GM10266 (cell line): ENCODE measurements at regions not wholly inside any gene's neighbourhood (a gene's known extent, or its start where the extent isn't known, plus 50 kb on each side); places are given as distances from the start of the nearest gene placed in this dataset.

Experiments
- DNase-seq: peaks from one replicate; pipeline ENCODE4 v3.0.0; 2012; ENCODE audit errors: extremely low spot score
- CTCF ChIP-seq: IDR thresholded peaks from 2 replicates; pipeline ENCODE4 v1.5.1; 2012; ENCODE audit warnings: mild to moderate bottlenecking, low read depth; ENCODE audit not compliant: control insufficient read depth, insufficient read depth; ENCODE audit errors: missing control alignments

- no peak for TF ChIP-seq CTCF
- no peak for DNase-seq
Observed at GRCh38 chr5:87061046-87061445, 206.6 kb upstream of the RASA1 start.

DNA sequence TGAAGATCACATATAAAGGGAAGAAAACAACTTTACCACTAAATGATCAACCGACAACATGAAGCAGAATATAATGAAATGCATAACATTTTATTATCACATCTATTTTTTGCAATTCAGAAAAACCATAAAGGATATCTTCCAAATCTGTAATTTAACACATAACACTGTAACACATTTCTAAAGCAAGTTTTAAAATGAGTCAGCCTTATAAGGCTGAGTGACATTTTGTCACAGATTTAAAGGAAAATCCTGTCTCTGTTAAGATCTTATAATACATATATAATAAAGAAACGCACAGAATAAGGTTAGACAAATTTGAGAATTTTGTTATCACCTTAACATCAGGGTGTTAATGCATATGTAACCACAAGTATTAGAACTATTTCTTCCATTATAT is 198.4 kb upstream of the RASA1 start:
- no peak for TF ChIP-seq CTCF
- DNase-seq = no peak

DNA sequence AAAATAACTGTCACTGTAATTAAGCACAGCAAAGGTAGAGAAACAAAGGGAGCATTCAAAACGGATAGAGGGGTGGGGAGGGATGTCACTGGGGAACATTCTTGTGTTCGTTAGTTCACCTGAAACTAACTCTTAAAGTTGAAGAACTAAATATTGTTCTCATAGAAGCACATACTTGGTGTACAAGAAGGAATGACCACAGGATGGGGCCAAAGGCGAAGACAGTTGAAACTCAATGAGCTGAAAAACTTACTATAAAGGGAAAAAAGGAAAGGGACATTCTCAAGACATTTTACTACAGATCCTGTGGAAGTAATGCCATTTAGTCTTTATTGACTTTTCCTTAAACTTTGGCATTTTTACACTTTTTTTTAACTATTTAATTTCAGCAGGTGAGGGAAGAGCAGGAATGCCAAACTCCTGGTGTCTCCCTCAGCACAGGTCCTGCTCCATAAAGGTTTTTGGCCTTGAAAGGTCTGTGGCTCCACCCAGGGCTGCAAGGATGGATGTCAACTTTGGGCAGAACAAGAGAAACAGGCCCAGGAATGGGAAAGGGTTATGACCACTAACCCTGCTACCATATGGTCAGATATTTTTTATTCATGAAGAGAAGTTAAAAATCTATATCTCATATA is 197.6 kb upstream of the RASA1 start:
- peak; percentile 50 for DNase-seq

DNA sequence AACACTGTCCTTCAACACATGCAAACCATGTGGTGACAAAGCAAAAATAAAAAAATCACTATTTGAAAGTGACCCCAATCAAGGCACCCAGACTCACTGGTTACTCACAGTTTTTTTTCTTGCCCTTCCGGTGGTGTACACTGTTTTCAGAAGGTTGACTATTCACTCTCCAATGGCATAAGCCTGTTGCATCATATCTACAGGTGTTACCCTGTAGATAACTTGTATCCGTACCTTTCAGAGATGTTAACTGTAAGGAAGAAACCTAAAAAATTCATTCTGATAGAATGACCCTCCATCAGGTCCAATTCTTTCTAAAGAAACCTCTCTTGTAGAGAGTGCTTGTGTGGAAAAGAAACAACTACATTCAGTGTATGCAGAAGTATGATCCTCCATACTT is 193.6 kb upstream of the RASA1 start:
- TF ChIP-seq CTCF = no peak
- DNase-seq = no peak

More for the DNA sequence above, 197.6 kb upstream of the RASA1 start:
- TF ChIP-seq CTCF = peak; percentile 63

DNA sequence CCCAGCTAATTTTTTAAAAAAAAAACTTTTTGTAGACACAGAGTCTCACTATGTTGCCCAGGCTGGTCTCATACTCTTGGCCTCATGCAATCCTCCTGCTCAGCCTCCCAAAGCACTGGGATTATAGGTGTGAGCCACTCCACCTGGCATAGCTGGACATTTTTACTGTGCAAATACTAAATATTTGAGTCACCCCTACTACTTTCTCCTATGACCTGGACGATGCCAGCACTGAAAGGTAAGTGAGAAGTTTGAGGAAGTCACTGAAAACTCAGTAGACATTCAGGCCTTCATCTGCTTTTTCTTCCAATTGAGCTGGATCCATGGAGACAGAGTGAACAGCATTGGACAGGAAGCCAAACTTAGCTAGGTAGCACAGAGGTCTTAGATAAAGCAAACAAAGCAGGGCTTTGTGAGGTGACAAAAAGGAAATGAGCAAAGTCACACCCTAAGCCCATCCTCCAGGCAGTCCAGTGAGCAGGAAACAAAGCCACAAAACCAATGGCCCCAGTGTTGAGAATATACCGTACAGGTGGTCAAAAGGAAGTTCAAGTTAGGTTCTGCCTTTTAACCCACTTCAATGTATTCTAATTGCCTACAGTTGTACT is 192.6 kb upstream of the RASA1 start:
- peak; percentile 32 for DNase-seq
- TF ChIP-seq CTCF = no peak

DNA sequence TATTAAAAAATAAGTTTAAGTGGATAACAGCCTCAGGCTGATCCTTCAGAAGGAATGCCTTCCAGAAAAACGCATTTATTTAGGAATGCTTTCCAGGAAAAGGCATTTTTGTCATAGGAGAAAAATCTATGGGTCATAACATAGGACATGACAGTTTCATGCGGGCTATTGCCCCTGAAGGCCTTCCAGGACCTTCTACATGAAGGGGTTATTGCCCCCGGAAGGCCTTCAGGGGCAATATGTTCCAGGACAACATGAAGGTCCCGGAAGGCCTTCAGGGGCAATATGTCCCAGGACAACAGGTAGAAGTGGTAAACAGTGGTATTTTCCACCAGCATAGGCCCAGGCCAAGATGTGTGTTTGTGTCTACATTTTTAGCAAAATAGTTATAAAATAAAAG is 191.3 kb upstream of the RASA1 start:
- DNase-seq = no peak
- no peak for TF ChIP-seq CTCF

- DNase-seq = no peak
- TF ChIP-seq CTCF = no peak
Observed at GRCh38 chr5:87076931-87077330, 190.8 kb upstream of the RASA1 start.
